ENCODE measurements at regions not wholly inside any gene's neighbourhood (a gene's known extent, or its start where the extent isn't known, plus 50 kb on each side); places are given as distances from the start of the nearest gene placed in this dataset.

DNA sequence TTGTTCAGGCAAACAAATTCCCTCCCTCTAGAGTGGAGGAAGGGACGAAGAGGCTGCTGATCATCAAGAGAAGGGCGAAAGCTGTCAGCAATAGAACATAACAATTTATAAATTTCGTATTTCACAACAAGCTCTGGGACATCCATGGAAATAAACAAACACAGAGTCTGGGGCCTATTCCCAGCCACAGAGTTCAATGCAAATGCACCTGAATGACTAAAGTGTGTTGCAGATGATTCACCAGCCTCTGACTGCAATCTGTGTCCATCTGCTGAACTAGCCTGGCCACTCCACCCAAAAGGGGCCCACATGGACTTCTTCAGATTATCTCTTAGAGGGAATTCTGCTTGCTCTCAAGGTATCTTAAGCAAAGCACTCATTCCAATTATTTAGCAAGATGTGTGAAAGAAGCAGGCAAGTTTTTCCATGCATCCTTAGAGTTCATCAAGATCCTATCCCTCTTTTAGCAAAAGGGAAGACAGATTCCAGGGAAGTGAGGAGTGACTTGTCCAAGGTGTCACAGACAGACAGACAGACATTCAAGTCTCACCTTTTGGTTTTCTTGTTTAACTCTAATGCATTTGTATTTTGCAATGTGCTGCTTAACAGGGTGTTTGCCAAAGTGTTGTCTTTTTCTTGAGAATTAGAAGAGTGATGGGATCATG is 307.8 kb upstream of the PAPPA start (continued):
- no peak for TF ChIP-seq HES4 (CRISPR knock-in tag; IDR thresholded peaks at IDR 0.05; ENCODE audit: borderline replicate concordance)

DNA sequence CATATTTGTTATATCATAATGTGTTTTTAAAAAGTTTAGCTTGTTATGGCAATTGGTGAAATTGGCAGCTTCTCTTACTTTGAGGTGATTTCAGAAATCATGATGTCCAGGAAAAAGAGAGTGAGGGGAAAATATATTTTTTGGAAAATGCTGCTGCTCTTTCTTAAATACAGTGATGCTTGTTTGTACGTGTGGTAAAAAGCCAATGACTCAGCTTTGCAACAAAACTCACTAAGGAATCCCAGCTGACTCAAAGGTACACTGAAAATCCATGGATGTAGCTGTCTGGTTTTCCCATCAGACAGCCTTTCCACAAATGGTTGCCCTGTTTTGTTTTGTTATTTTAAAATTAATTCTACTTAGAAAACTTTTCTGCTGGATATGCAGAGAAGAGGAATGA is 306.4 kb upstream of the PAPPA start:
- Histone ChIP-seq H3K4me2 (ENCODE audit: low read depth, low read length) (no peak overlapping the region), H3K27me3 (ENCODE audit: control insufficient read depth in 1 of 2, insufficient read depth in 2 of 2, low read length in 2 of 2) (no peaks in the 10 kb centered on the region), H3K79me2 (ENCODE audit: insufficient read depth, low read length) (no peaks in the 10 kb centered on the region), H3K27ac (ENCODE audit: extremely low read length, insufficient read depth, low read length) (no peak overlapping the region), H3K36me3 (replicated peaks in 1 of 2; ENCODE audit: control insufficient read depth in 1 of 2, insufficient read depth in 2 of 2, low read length in 2 of 2) (no peaks in the 10 kb centered on the region), H3K9ac (ENCODE audit: insufficient read depth, low read depth, low read length) (no peak overlapping the region), H2AFZ (ENCODE audit: low read length) (no peak overlapping the region), H3K9me3 (ENCODE audit: low read length) (no peaks in the 10 kb centered on the region), H4K20me1 (ENCODE audit: insufficient read depth, low read length) (no peaks in the 10 kb centered on the region), H3K4me3 (replicated peaks in 1 of 3; ENCODE audit: insufficient read depth in 1 of 3, low read depth in 2 of 3, low read length in 3 of 3) (no peak overlapping the region), H3K4me1 (ENCODE audit: insufficient read depth, low read length) (no peaks in the 10 kb centered on the region)
- 0% methylated on average over 1 of the region's 1 CpG for WGBS (ENCODE audit: low lambda C conversion rate)
- no TSS peak for BruUV-seq (replicated peaks)
- no peak for TF ChIP-seq FOXC1 (CRISPR knock-in tag; IDR thresholded peaks at IDR 0.05; ENCODE audit: borderline replicate concordance)
- ATAC-seq: no peak
- ChIA-PET CTCF (ENCODE audit: low intra/inter-chr PET ratio, low total read pairs) (no interaction called here), POLR2A (no interaction called here)
- no peak for DNase-seq (ENCODE audit: low spot score)
- no peak for FAIRE-seq
- intact Hi-C loops (cut with micrococcal nuclease; ENCODE audit: unreplicated experiment) (no loop called here), in situ Hi-C loops (cut with HindIII; ENCODE audit: extremely low pct_ligation_motif_present, low pct_unique_long_range_greater_than_20kb) (no loop called here)

DNA sequence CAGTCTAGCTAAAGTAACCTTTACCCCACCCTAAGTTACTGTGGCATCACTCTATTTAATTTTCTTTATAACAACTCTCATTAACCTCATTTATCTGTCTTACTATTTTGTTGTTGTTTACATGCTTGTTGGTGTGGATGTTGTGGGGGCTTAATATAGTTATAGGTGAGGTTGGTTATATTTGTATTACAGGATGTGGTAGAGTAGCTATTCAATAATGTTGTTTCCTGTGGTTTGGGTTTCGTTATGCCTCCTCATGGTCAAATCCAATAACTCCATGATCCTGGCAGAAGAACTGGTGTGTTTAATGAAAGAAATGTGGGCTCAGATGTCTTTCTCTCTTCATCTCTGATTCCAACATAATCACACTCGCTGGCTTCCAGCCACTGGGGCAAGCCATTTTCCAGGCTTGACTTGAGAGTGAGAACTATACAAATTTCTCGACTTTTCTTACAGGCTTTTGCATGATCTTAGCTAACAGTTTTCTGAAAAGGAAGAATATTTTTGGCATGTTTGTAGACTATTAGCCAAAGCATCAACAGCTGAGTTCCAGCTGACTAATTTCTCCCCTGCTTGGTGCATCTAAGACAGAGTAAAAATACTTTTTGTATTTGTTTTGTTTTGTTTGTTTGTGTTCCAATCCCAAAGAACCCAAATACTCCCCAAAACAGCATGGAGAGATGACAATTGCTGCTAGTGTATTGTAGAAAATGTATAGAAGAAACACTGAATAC is 303.7 kb upstream of the PAPPA start:
- intact Hi-C loops (cut with micrococcal nuclease; ENCODE audit: unreplicated experiment): no loop called here
- H2AFZ ChIP-seq (ENCODE audit: low read length): no peak overlapping the region
- WGBS (ENCODE audit: low lambda C conversion rate): 3% methylated on average over 3 of the region's 3 CpGs
- no peaks in the 10 kb centered on the region for H3K4me1 ChIP-seq (ENCODE audit: insufficient read depth, low read length)
- no peak overlapping the region for H3K4me2 ChIP-seq (ENCODE audit: low read depth, low read length)
- ATAC-seq (no peak), FAIRE-seq (no peak), DNase-seq (ENCODE audit: low spot score) (no peak)
- no peaks in the 10 kb centered on the region for H3K27me3 ChIP-seq (ENCODE audit: control insufficient read depth in 1 of 2, insufficient read depth in 2 of 2, low read length in 2 of 2)
- no peaks in the 10 kb centered on the region for H4K20me1 ChIP-seq (ENCODE audit: insufficient read depth, low read length)
- no peak overlapping the region for H3K9ac ChIP-seq (ENCODE audit: insufficient read depth, low read depth, low read length)
- ChIA-PET POLR2A (no interaction called here), CTCF (ENCODE audit: low intra/inter-chr PET ratio, low total read pairs) (no interaction called here)
- no peak overlapping the region for H3K4me3 ChIP-seq (replicated peaks in 1 of 3; ENCODE audit: insufficient read depth in 1 of 3, low read depth in 2 of 3, low read length in 3 of 3)
- no peaks in the 10 kb centered on the region for H3K79me2 ChIP-seq (ENCODE audit: insufficient read depth, low read length)
- H3K9me3 ChIP-seq (ENCODE audit: low read length): no peaks in the 10 kb centered on the region
- no peak overlapping the region for H3K27ac ChIP-seq (ENCODE audit: extremely low read length, insufficient read depth, low read length)
- in situ Hi-C loops (cut with HindIII; ENCODE audit: extremely low pct_ligation_motif_present, low pct_unique_long_range_greater_than_20kb): loop anchor here (25.0 kb wide), 1 partner anchor 88 kb away; no protein-coding TSS in a partner anchor
- no peaks in the 10 kb centered on the region for H3K36me3 ChIP-seq (replicated peaks in 1 of 2; ENCODE audit: control insufficient read depth in 1 of 2, insufficient read depth in 2 of 2, low read length in 2 of 2)
- no TSS peak for BruUV-seq (replicated peaks)
- TF ChIP-seq GTF3A (CRISPR knock-in tag; conservative IDR thresholded peaks at IDR 0.05) (no peak), MTA3 (CRISPR knock-in tag; IDR thresholded peaks at IDR 0.05) (no peak), TBL1XR1 (IDR thresholded peaks at IDR 0.05; ENCODE audit: borderline replicate concordance, low read length, partially characterized antibody) (no peak), ZNF788 (CRISPR knock-in tag; IDR thresholded peaks at IDR 0.05; ENCODE audit: borderline replicate concordance) (no peak), ZBTB1 (CRISPR knock-in tag; IDR thresholded peaks at IDR 0.05; ENCODE audit: borderline replicate concordance) (no peak), ZSCAN25 (CRISPR knock-in tag; IDR thresholded peaks at IDR 0.05) (no peak), NAIF1 (CRISPR knock-in tag; IDR thresholded peaks at IDR 0.05; ENCODE audit: borderline replicate concordance) (no peak), RAD51 (IDR thresholded peaks at IDR 0.05; ENCODE audit: borderline replicate concordance) (no peak)
- TF ChIP-seq, protein P1, sequence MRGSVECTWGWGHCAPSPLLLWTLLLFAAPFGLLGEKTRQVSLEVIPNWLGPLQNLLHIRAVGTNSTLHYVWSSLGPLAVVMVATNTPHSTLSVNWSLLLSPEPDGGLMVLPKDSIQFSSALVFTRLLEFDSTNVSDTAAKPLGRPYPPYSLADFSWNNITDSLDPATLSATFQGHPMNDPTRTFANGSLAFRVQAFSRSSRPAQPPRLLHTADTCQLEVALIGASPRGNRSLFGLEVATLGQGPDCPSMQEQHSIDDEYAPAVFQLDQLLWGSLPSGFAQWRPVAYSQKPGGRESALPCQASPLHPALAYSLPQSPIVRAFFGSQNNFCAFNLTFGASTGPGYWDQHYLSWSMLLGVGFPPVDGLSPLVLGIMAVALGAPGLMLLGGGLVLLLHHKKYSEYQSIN (CRISPR knock-in tag; IDR thresholded peaks at IDR 0.05; ENCODE audit: borderline replicate concordance): no peak
- TF ChIP-seq, protein P2, sequence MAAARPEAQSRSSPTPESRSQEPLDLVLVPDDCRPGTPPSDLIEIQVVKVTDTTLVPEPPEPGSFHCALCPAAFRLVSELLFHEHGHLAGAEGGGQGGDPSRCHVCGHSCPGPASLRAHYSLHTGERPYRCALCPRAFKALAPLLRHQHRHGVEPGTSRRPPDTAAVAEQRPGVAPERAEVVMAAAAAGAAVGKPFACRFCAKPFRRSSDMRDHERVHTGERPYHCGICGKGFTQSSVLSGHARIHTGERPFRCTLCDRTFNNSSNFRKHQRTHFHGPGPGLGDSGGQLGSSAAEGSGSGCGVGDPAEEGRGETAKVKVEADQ (CRISPR knock-in tag; IDR thresholded peaks at IDR 0.05; ENCODE audit: borderline replicate concordance): no peak
- TF ChIP-seq, protein P3, sequence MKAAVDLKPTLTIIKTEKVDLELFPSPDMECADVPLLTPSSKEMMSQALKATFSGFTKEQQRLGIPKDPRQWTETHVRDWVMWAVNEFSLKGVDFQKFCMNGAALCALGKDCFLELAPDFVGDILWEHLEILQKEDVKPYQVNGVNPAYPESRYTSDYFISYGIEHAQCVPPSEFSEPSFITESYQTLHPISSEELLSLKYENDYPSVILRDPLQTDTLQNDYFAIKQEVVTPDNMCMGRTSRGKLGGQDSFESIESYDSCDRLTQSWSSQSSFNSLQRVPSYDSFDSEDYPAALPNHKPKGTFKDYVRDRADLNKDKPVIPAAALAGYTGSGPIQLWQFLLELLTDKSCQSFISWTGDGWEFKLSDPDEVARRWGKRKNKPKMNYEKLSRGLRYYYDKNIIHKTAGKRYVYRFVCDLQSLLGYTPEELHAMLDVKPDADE (CRISPR knock-in tag; IDR thresholded peaks at IDR 0.05): no peak
